ENCODE measurements at regions not wholly inside any gene's neighbourhood (a gene's known extent, or its start where the extent isn't known, plus 50 kb on each side); places are given as distances from the start of the nearest gene placed in this dataset.

GRCh38 chr5:89471115-89471514 is 588.1 kb upstream of the MEF2C start:
- no peak overlapping the region for H4K91ac ChIP-seq (ENCODE audit: low read depth, low read length, poor library complexity)
- H3K4me1 ChIP-seq (ENCODE audit: control insufficient read depth in 2 of 2, insufficient read depth in 1 of 2, low read depth in 1 of 2, low read length in 2 of 2), result no peaks in the 10 kb centered on the region
- H3K27me3 ChIP-seq (ENCODE audit: control insufficient read depth in 3 of 3, insufficient read depth in 3 of 3, low read depth in 1 of 3, low read length in 3 of 3), result no peaks in the 10 kb centered on the region
- H4K8ac ChIP-seq (ENCODE audit: low read depth, low read length), result no peak overlapping the region
- H2BK5ac ChIP-seq (ENCODE audit: low read length), result no peak overlapping the region
- H3K79me1 ChIP-seq (ENCODE audit: low read depth, low read length), result no peaks in the 10 kb centered on the region
- H3K14ac ChIP-seq (ENCODE audit: low read length), result no peak overlapping the region
- H2BK120ac ChIP-seq (ENCODE audit: low read depth, low read length), result no peak overlapping the region
- no peak overlapping the region for H3K4me2 ChIP-seq (ENCODE audit: insufficient read depth, low read length, poor library complexity, severe bottlenecking)
- H2AFZ ChIP-seq (ENCODE audit: low read length), result no peak overlapping the region
- DNase-seq (ENCODE audit: low spot score), result no peak
- H2AK5ac ChIP-seq (ENCODE audit: low read depth, low read length), result no peak overlapping the region
- no peak overlapping the region for H3K18ac ChIP-seq (ENCODE audit: low read length)
- H3K27ac ChIP-seq (replicated peaks; ENCODE audit: low read length), result no peak overlapping the region
- no peak overlapping the region for H3K23ac ChIP-seq (ENCODE audit: low read depth, low read length, poor library complexity)
- no peaks in the 10 kb centered on the region for H3K9me3 ChIP-seq (replicated peaks in 1 of 2; ENCODE audit: control insufficient read depth in 2 of 2, insufficient read depth in 1 of 2, low read depth in 1 of 2, low read length in 2 of 2)
- H2BK12ac ChIP-seq (ENCODE audit: low read length), result no peak overlapping the region
- no peak overlapping the region for H3K4me3 ChIP-seq (ENCODE audit: low read length in 2 of 2)
- no peak overlapping the region for H2BK15ac ChIP-seq (ENCODE audit: low read length)
- H3K4ac ChIP-seq (ENCODE audit: low read length), result no peak overlapping the region
- H3K9ac ChIP-seq (ENCODE audit: low read depth, low read length, poor library complexity), result no peak overlapping the region
- H3K36me3 ChIP-seq (replicated peaks in 1 of 2; ENCODE audit: control insufficient read depth in 2 of 2, insufficient read depth in 2 of 2, low read length in 2 of 2), result no peaks in the 10 kb centered on the region

DNA sequence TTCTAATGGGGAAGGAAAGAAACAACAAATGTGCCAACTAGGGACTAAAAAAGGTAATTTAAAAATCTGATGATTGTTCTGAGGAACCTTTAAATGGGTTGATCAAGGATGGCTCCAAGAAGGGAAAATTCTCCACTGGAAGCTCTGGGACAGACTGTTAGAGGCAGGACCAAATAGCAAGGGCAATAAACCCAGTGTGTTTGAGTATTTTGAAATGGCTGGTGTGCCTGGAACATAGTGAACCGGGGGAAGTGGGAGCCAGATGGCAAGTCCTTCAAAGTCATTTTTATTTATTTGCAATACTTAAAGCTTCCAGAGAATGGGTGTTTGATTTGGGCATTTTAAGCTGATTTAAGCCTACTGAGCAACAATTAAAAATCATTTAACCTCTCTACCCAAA is 587.7 kb upstream of the MEF2C start:
- Histone ChIP-seq H4K91ac (ENCODE audit: low read depth, low read length, poor library complexity) (no peak overlapping the region), H3K27me3 (ENCODE audit: control insufficient read depth in 3 of 3, insufficient read depth in 3 of 3, low read depth in 1 of 3, low read length in 3 of 3) (no peaks in the 10 kb centered on the region), H2AFZ (ENCODE audit: low read length) (no peak overlapping the region), H3K23ac (ENCODE audit: low read depth, low read length, poor library complexity) (no peak overlapping the region), H3K4me1 (ENCODE audit: control insufficient read depth in 2 of 2, insufficient read depth in 1 of 2, low read depth in 1 of 2, low read length in 2 of 2) (no peaks in the 10 kb centered on the region), H3K4ac (ENCODE audit: low read length) (no peak overlapping the region), H3K18ac (ENCODE audit: low read length) (no peak overlapping the region), H4K8ac (ENCODE audit: low read depth, low read length) (no peak overlapping the region), H3K4me2 (ENCODE audit: insufficient read depth, low read length, poor library complexity, severe bottlenecking) (no peak overlapping the region), H3K14ac (ENCODE audit: low read length) (no peak overlapping the region), H3K9me3 (replicated peaks in 1 of 2; ENCODE audit: control insufficient read depth in 2 of 2, insufficient read depth in 1 of 2, low read depth in 1 of 2, low read length in 2 of 2) (no peaks in the 10 kb centered on the region), H3K27ac (replicated peaks; ENCODE audit: low read length) (no peak overlapping the region), H2BK12ac (ENCODE audit: low read length) (no peak overlapping the region), H2BK15ac (ENCODE audit: low read length) (no peak overlapping the region), H3K36me3 (replicated peaks in 1 of 2; ENCODE audit: control insufficient read depth in 2 of 2, insufficient read depth in 2 of 2, low read length in 2 of 2) (no peaks in the 10 kb centered on the region), H3K4me3 (ENCODE audit: low read length in 2 of 2) (no peak overlapping the region), H2BK120ac (ENCODE audit: low read depth, low read length) (no peak overlapping the region), H2AK5ac (ENCODE audit: low read depth, low read length) (no peak overlapping the region), H3K79me1 (ENCODE audit: low read depth, low read length) (no peaks in the 10 kb centered on the region), H2BK5ac (ENCODE audit: low read length) (no peak overlapping the region), H3K9ac (ENCODE audit: low read depth, low read length, poor library complexity) (no peak overlapping the region)
- DNase-seq (ENCODE audit: low spot score), result no peak
- WGBS, 2 donors (ENCODE audit: extremely low coverage in 2 of 2, insufficient read length in 2 of 2, insufficient replicate concordance in 1 of 2), result no CpG with 5 or more reads among the region's 1 CpG

- Histone ChIP-seq H3K4me3 (ENCODE audit: low read length in 2 of 2) (no peak overlapping the region), H2BK5ac (ENCODE audit: low read length) (no peak overlapping the region), H3K79me1 (ENCODE audit: low read depth, low read length) (no peaks in the 10 kb centered on the region), H2AK5ac (ENCODE audit: low read depth, low read length) (no peak overlapping the region), H3K27me3 (ENCODE audit: control insufficient read depth in 3 of 3, insufficient read depth in 3 of 3, low read depth in 1 of 3, low read length in 3 of 3) (no peaks in the 10 kb centered on the region), H2BK12ac (ENCODE audit: low read length) (no peak overlapping the region), H3K23ac (ENCODE audit: low read depth, low read length, poor library complexity) (no peak overlapping the region), H4K8ac (ENCODE audit: low read depth, low read length) (no peak overlapping the region), H4K91ac (ENCODE audit: low read depth, low read length, poor library complexity) (no peak overlapping the region), H3K4ac (ENCODE audit: low read length) (no peak overlapping the region), H2BK15ac (ENCODE audit: low read length) (no peak overlapping the region), H2BK120ac (ENCODE audit: low read depth, low read length) (no peak overlapping the region), H3K18ac (ENCODE audit: low read length) (no peak overlapping the region), H3K4me2 (ENCODE audit: insufficient read depth, low read length, poor library complexity, severe bottlenecking) (no peak overlapping the region), H3K14ac (ENCODE audit: low read length) (no peak overlapping the region), H3K9ac (ENCODE audit: low read depth, low read length, poor library complexity) (no peak overlapping the region), H3K27ac (replicated peaks; ENCODE audit: low read length) (no peak overlapping the region), H2AFZ (ENCODE audit: low read length) (no peak overlapping the region), H3K4me1 (ENCODE audit: control insufficient read depth in 2 of 2, insufficient read depth in 1 of 2, low read depth in 1 of 2, low read length in 2 of 2) (no peaks in the 10 kb centered on the region), H3K9me3 (replicated peaks in 1 of 2; ENCODE audit: control insufficient read depth in 2 of 2, insufficient read depth in 1 of 2, low read depth in 1 of 2, low read length in 2 of 2) (no peaks in the 10 kb centered on the region), H3K36me3 (replicated peaks in 1 of 2; ENCODE audit: control insufficient read depth in 2 of 2, insufficient read depth in 2 of 2, low read length in 2 of 2) (no peaks in the 10 kb centered on the region)
- no peak for DNase-seq (ENCODE audit: low spot score)
- WGBS, 2 donors (ENCODE audit: extremely low coverage in 2 of 2, insufficient read length in 2 of 2, insufficient replicate concordance in 1 of 2), result no CpG with 5 or more reads among the region's 1 CpG
Measured at GRCh38 chr5:89458332-89458656, 575.3 kb upstream of the MEF2C start.

DNA sequence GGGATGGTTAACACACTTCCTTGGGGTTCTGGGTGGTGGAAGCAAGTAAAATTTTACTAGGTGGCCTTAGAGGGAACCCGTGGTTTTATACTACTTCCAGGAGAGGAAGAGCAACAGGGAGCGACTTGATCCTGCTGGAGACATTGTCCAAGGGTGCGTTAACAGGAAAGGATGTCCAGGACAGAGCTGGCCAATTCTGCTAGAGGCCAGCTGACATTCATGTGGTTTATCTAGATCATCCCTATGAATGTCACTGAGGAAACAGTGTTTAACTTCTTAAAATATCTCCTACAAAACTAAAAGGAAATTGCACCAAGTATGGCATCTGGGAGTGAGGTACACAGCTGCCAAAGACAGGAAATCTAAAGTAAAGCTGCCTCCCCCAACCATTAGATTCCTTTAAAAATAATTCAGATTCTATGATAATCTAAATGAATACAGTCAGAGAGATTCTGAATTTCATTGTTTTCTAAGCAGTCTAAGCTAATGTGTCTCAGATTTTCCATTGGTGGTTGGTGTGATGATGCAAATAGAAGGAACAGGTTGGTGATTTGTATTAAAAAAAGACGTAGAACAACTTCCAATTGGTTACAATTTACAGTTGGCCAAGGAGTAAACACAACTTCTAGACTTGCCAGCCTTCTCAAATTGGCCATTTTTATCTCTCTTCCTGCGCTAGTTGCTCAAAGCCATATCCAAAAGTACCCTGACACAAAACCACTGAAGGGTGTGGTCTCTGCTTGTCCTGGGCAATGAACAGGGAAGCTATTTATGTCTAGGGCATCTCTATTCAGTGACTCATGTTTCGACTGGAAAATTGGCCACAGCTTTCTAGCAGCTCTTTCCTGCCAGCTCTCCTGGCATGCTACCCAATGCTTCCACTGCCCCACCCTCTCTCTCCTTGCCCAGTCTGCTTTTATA is 574.7 kb upstream of the MEF2C start:
- Histone ChIP-seq H2BK15ac (ENCODE audit: low read length) (no peak overlapping the region), H3K27me3 (ENCODE audit: control insufficient read depth in 3 of 3, insufficient read depth in 3 of 3, low read depth in 1 of 3, low read length in 3 of 3) (no peaks in the 10 kb centered on the region), H3K14ac (ENCODE audit: low read length) (no peak overlapping the region), H3K9me3 (replicated peaks in 1 of 2; ENCODE audit: control insufficient read depth in 2 of 2, insufficient read depth in 1 of 2, low read depth in 1 of 2, low read length in 2 of 2) (no peaks in the 10 kb centered on the region), H2BK12ac (ENCODE audit: low read length) (no peak overlapping the region), H2BK5ac (ENCODE audit: low read length) (no peak overlapping the region), H3K9ac (ENCODE audit: low read depth, low read length, poor library complexity) (no peak overlapping the region), H2BK120ac (ENCODE audit: low read depth, low read length) (no peak overlapping the region), H3K4ac (ENCODE audit: low read length) (no peak overlapping the region), H2AFZ (ENCODE audit: low read length) (no peak overlapping the region), H3K36me3 (replicated peaks in 1 of 2; ENCODE audit: control insufficient read depth in 2 of 2, insufficient read depth in 2 of 2, low read length in 2 of 2) (no peaks in the 10 kb centered on the region), H3K23ac (ENCODE audit: low read depth, low read length, poor library complexity) (no peak overlapping the region), H3K4me3 (ENCODE audit: low read length in 2 of 2) (no peak overlapping the region), H2AK5ac (ENCODE audit: low read depth, low read length) (no peak overlapping the region), H4K8ac (ENCODE audit: low read depth, low read length) (no peak overlapping the region), H3K79me1 (ENCODE audit: low read depth, low read length) (no peaks in the 10 kb centered on the region), H3K18ac (ENCODE audit: low read length) (no peak overlapping the region), H4K91ac (ENCODE audit: low read depth, low read length, poor library complexity) (no peak overlapping the region), H3K4me1 (ENCODE audit: control insufficient read depth in 2 of 2, insufficient read depth in 1 of 2, low read depth in 1 of 2, low read length in 2 of 2) (no peaks in the 10 kb centered on the region), H3K4me2 (ENCODE audit: insufficient read depth, low read length, poor library complexity, severe bottlenecking) (no peak overlapping the region), H3K27ac (replicated peaks; ENCODE audit: low read length) (no peak overlapping the region)
- no peak for DNase-seq (ENCODE audit: low spot score)
- WGBS, 2 donors (ENCODE audit: extremely low coverage in 2 of 2, insufficient read length in 2 of 2, insufficient replicate concordance in 1 of 2), result no CpG with 5 or more reads among the region's 6 CpGs

Data from neuronal stem cell (in vitro differentiated cells).